GM10248 (cell line): ENCODE measurements at regions not wholly inside any gene's neighbourhood (a gene's known extent, or its start where the extent isn't known, plus 50 kb on each side); places are given as distances from the start of the nearest gene placed in this dataset.

Experiments used
- CTCF ChIA-PET: fragments of 300-600 bp; sonication (Branson Sonifier 250); formaldehyde crosslinking; extraction: SDS; loops from one replicate; lab custom pipeline; 2021; ENCODE audit warnings: antibody characterized with exemption; lab: Yijun Ruan, JAX
- POLR2A ChIA-PET: fragments of 350-650 bp; sonication (Branson Sonifier 250); formaldehyde crosslinking; extraction: SDS; loops from one replicate; lab custom pipeline; 2020; ENCODE audit warnings: antibody characterized with exemption; lab: Yijun Ruan, JAX
- DNase-seq: peaks from one replicate; pipeline ENCODE4 v3.0.0; 2012; ENCODE audit errors: extremely low spot score
- CTCF ChIP-seq: IDR thresholded peaks from 2 replicates; pipeline ENCODE4 v1.5.1; 2012; ENCODE audit warnings: mild to moderate bottlenecking, low read depth; ENCODE audit errors: extremely low read depth, missing control alignments, control extremely low read depth

GRCh38 chr22:49334976-49335375, 492.7 kb downstream of the BRD1 start:
- POLR2A ChIA-PET, result no interaction called here
- TF ChIP-seq CTCF, result no peak
- CTCF ChIA-PET, result interaction anchor here (1.3 kb wide), 1 partner anchor 30 kb away, joined by 3 read pairs; no protein-coding TSS in a partner anchor
- DNase-seq, result peak; percentile 6

- ChIA-PET CTCF (no interaction called here), POLR2A (no interaction called here)
- DNase-seq, result peak; percentile 13
- no peak for TF ChIP-seq CTCF
Observed at GRCh38 chr22:49334449-49334789, 493.3 kb downstream of the BRD1 start.

- TF ChIP-seq CTCF, result no peak
- POLR2A ChIA-PET, result no interaction called here
- DNase-seq, result peak; percentile 6
- CTCF ChIA-PET, result no interaction called here
Observed at GRCh38 chr22:49333206-49333605, 494.5 kb downstream of the BRD1 start.

GRCh38 chr22:49332691-49333090, 495.0 kb downstream of the BRD1 start:
- ChIA-PET CTCF (interaction anchor here (1.6 kb wide), 1 partner anchor 10 kb away, joined by 4 read pairs; no protein-coding TSS in a partner anchor), POLR2A (no interaction called here)
- DNase-seq, result no peak
- no peak for TF ChIP-seq CTCF

- TF ChIP-seq CTCF, result no peak
- peak; percentile 10 for DNase-seq
- ChIA-PET POLR2A (no interaction called here), CTCF (interaction anchor here (1.6 kb wide), 1 partner anchor 10 kb away, joined by 4 read pairs; no protein-coding TSS in a partner anchor)
Observed at GRCh38 chr22:49331878-49332277, 495.8 kb downstream of the BRD1 start.

- ChIA-PET POLR2A (no interaction called here), CTCF (interaction anchor here (1.6 kb wide), 1 partner anchor 11 kb away, joined by 4 read pairs; no protein-coding TSS in a partner anchor)
- no peak for TF ChIP-seq CTCF
- peak; percentile 4 for DNase-seq
Observed at GRCh38 chr22:49331223-49331815, 496.4 kb downstream of the BRD1 start.
